HepG2 (cell line): ENCODE measurements at regions not wholly inside any gene's neighbourhood (a gene's known extent, or its start where the extent isn't known, plus 50 kb on each side); places are given as distances from the start of the nearest gene placed in this dataset.

Experiments used
- ATAC-seq: fragments of 200-7000 bp; cut with Tn5 transposase; 3 replicates; pipeline ENCODE4 v1.9.1; 2020; ENCODE audit warnings: mild to moderate bottlenecking, moderate library complexity
- BruUV-seq: library from RNA; stranded (reverse); fragments of 400-500 nt; replicated peaks from 2 replicates; lab custom pipeline; 2021; lab: Mats Ljungman, UMichigan
- CTCF ChIA-PET: fragments of 300-600 bp; formaldehyde crosslinking; extraction: SDS; loops from one replicate; lab custom pipeline; 2021; ENCODE audit warnings: low total read pairs, inconsistent platforms, low intra/inter-chr PET ratio; lab: Yijun Ruan, JAX
- POLR2A ChIA-PET: fragments of 350-600 bp; sonication (Branson Sonifier 250); formaldehyde crosslinking; loops from one replicate; lab custom pipeline; 2020; ENCODE audit warnings: antibody characterized with exemption, inconsistent platforms; lab: Yijun Ruan, JAX
- DNase-seq: peaks from one replicate; pipeline ENCODE4 v3.0.0-alpha.2; 2015; ENCODE audit warnings: low spot score
- FAIRE-seq: peaks from 3 replicates; lab custom pipeline; 2011; peaks lifted over from hg19 to GRCh38; lab: Jason Lieb, UNC
- H2AFZ ChIP-seq: one replicate; pipeline ENCODE4 v1.6.1; 2011; ENCODE audit warnings: low read length, inconsistent platforms
- H3K27ac ChIP-seq: fragments of 300-600 bp; 3 replicates; pipeline ENCODE4 v1.8.0; 2011; ENCODE audit warnings: mixed run types, mild to moderate bottlenecking, mixed read lengths, low read length, inconsistent platforms; ENCODE audit not compliant: insufficient read depth; ENCODE audit errors: extremely low read length
- H3K27me3 ChIP-seq, 2 experiments: fragments of 200-600 bp in 1 of 2; 2 replicates in 1 of 2; 3 replicates in 1 of 2; pipeline versions ENCODE4 v1.6.0 to v1.8.0; 2011; ENCODE audit warnings: low read length in 2 of 2, mild to moderate bottlenecking in 2 of 2, moderate library complexity in 2 of 2, inconsistent platforms in 1 of 2; ENCODE audit not compliant: insufficient read depth in 2 of 2, control insufficient read depth in 1 of 2
- H3K36me3 ChIP-seq, 2 experiments: fragments of 200-600 bp in 1 of 2; replicated peaks in 1 of 2; 2 replicates in 1 of 2; 3 replicates in 1 of 2; pipeline versions ENCODE4 v1.5.1 to v1.8.0; 2011; ENCODE audit warnings: low read length in 2 of 2, inconsistent platforms in 1 of 2; ENCODE audit not compliant: insufficient read depth in 2 of 2, control insufficient read depth in 1 of 2
- H3K4me1 ChIP-seq: 2 replicates; pipeline ENCODE4 v1.5.1; 2012; ENCODE audit warnings: low read length, inconsistent platforms; ENCODE audit not compliant: insufficient read depth
- H3K4me2 ChIP-seq: 2 replicates; pipeline ENCODE4 v1.6.0; 2011; ENCODE audit warnings: low read depth, low read length, inconsistent platforms
- H3K4me3 ChIP-seq, 3 experiments: fragments of 200-600 bp in 1 of 3; sonication (generic), shearing (Covaris generic) in 1 of 3; replicated peaks in 1 of 3; 2 replicates each; pipeline ENCODE4 v1.5.1; 2011 to 2016; ENCODE audit warnings: low read length in 3 of 3, inconsistent platforms in 2 of 3, low read depth in 2 of 3, mild to moderate bottlenecking in 2 of 3, control low read depth in 1 of 3, mixed read lengths in 1 of 3; ENCODE audit not compliant: insufficient read depth in 1 of 3
- H3K79me2 ChIP-seq: one replicate; pipeline ENCODE4 v1.6.1; 2011; ENCODE audit warnings: low read length, inconsistent platforms; ENCODE audit not compliant: insufficient read depth
- H3K9ac ChIP-seq: 2 replicates; pipeline ENCODE4 v1.6.0; 2011; ENCODE audit warnings: mild to moderate bottlenecking, low read depth, low read length, inconsistent platforms; ENCODE audit not compliant: insufficient read depth
- H3K9me3 ChIP-seq: 2 replicates; pipeline ENCODE4 v1.5.1; 2012; ENCODE audit warnings: mild to moderate bottlenecking, low read length
- H4K20me1 ChIP-seq: 2 replicates; pipeline ENCODE4 v1.6.0; 2011; ENCODE audit warnings: inconsistent platforms, mild to moderate bottlenecking, low read length, moderate library complexity; ENCODE audit not compliant: insufficient read depth
- EEA1 ChIP-seq: sonication (generic); formaldehyde crosslinking; IDR thresholded peaks from 2 replicates; pipeline ENCODE4 v1.5.1; 2020; ENCODE audit warnings: mild to moderate bottlenecking, missing genetic modification reagents, borderline replicate concordance
- HOXA7 ChIP-seq: sonication (generic); formaldehyde crosslinking; IDR thresholded peaks from 2 replicates; pipeline ENCODE4 v1.8.1; 2022; ENCODE audit warnings: mild to moderate bottlenecking, missing genetic modification reagents, moderate library complexity
- MED1 ChIP-seq: sonication (generic); formaldehyde crosslinking; IDR thresholded peaks from 2 replicates; pipeline ENCODE4 v1.4.0; 2020; ENCODE audit warnings: missing genetic modification reagents
- MTERF4 ChIP-seq: sonication (generic); formaldehyde crosslinking; IDR thresholded peaks from 2 replicates; pipeline ENCODE4 v1.8.0; 2023; ENCODE audit warnings: mild to moderate bottlenecking, missing genetic modification reagents
- RAD21 ChIP-seq: fragments of 450-650 bp; formaldehyde crosslinking; IDR thresholded peaks from 2 replicates; pipeline ENCODE4 v1.5.0; 2020; ENCODE audit warnings: mild to moderate bottlenecking
- SP4 ChIP-seq: sonication (generic); formaldehyde crosslinking; IDR thresholded peaks from 2 replicates; pipeline ENCODE4 v1.8.1; 2023; ENCODE audit warnings: mild to moderate bottlenecking, missing genetic modification reagents
- SRF ChIP-seq: IDR thresholded peaks from 2 replicates; pipeline ENCODE4 v1.6.1; 2011; ENCODE audit warnings: mild to moderate bottlenecking, low read depth, low read length, moderate library complexity
- U2AF2 ChIP-seq: fragments of 200-400 bp; formaldehyde crosslinking; IDR thresholded peaks from 2 replicates; pipeline ENCODE4 v1.6.1; 2017; ENCODE audit warnings: low read depth, mild to moderate bottlenecking, low read length
- ZBTB25 ChIP-seq: IDR thresholded peaks from 2 replicates; pipeline ENCODE4 v1.6.1; 2018; ENCODE audit warnings: missing genetic modification reagents
- ZBTB34 ChIP-seq: sonication (generic); formaldehyde crosslinking; IDR thresholded peaks from 2 replicates; pipeline ENCODE4 v1.8.0; 2022; ENCODE audit warnings: mild to moderate bottlenecking, missing genetic modification reagents
- WGBS: methylation state at CpG from one replicate; pipeline ENCODE4 v1.1.6; 2017; ENCODE audit warnings: low lambda C conversion rate; 5-methylcytosine and 5-hydroxymethylcytosine counted together
- in situ Hi-C: cut with HindIII; loops from 2 replicates; pipeline ENCODE4 v1.10.0; 2017; ENCODE audit warnings: low pct_unique_long_range_greater_than_20kb; ENCODE audit not compliant: extremely low pct_ligation_motif_present
- intact Hi-C: fragments of 100-400 bp; cut with micrococcal nuclease; formaldehyde crosslinking; loops from one replicate; pipeline ENCODE4 v1.10.0; 2022; ENCODE audit not compliant: unreplicated experiment
- TF ChIP-seq, protein P1 (sequence below): sonication (generic); formaldehyde crosslinking; conservative IDR thresholded peaks from 2 replicates; pipeline ENCODE4 v1.5.0; 2020; ENCODE audit warnings: missing genetic modification reagents
- TF ChIP-seq, protein P2 (sequence below): sonication (generic); formaldehyde crosslinking; IDR thresholded peaks from 2 replicates; pipeline ENCODE4 v1.5.0; 2020; ENCODE audit warnings: mild to moderate bottlenecking, missing genetic modification reagents
- TF ChIP-seq, protein P3 (sequence below): sonication (generic); formaldehyde crosslinking; IDR thresholded peaks from 2 replicates; pipeline ENCODE4 v1.8.0; 2022; ENCODE audit warnings: low read depth, missing genetic modification reagents
- TF ChIP-seq, protein P4 (sequence below): sonication (generic); formaldehyde crosslinking; IDR thresholded peaks from 2 replicates; pipeline ENCODE4 v1.5.0; 2020; ENCODE audit warnings: missing genetic modification reagents

GRCh38 chr17:13787636-13788035, 185.9 kb upstream of the HS3ST3A1 start:
- no TSS peak for BruUV-seq
- Histone ChIP-seq H4K20me1 (no peaks in the 10 kb centered on the region), H3K9ac (no peak overlapping the region), H2AFZ (no peak overlapping the region), H3K27ac (no peak overlapping the region), H3K36me3 (no peaks in the 10 kb centered on the region), H3K9me3 (no peaks in the 10 kb centered on the region), H3K4me1 (no peaks in the 10 kb centered on the region), H3K79me2 (no peaks in the 10 kb centered on the region), H3K27me3 (no peaks in the 10 kb centered on the region), H3K4me3 (no peak overlapping the region), H3K4me2 (no peak overlapping the region)
- CTCF ChIA-PET = no interaction called here
- intact Hi-C loops = no loop called here
- TF ChIP-seq EEA1 (CRISPR knock-in tag) = no peak
- TF ChIP-seq MED1 (CRISPR knock-in tag) = no peak
- no peak for TF ChIP-seq SP4 (CRISPR knock-in tag)
- TF ChIP-seq SRF = no peak
- TF ChIP-seq, protein P1, sequence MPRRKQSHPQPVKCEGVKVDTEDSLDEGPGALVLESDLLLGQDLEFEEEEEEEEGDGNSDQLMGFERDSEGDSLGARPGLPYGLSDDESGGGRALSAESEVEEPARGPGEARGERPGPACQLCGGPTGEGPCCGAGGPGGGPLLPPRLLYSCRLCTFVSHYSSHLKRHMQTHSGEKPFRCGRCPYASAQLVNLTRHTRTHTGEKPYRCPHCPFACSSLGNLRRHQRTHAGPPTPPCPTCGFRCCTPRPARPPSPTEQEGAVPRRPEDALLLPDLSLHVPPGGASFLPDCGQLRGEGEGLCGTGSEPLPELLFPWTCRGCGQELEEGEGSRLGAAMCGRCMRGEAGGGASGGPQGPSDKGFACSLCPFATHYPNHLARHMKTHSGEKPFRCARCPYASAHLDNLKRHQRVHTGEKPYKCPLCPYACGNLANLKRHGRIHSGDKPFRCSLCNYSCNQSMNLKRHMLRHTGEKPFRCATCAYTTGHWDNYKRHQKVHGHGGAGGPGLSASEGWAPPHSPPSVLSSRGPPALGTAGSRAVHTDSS = no peak
- TF ChIP-seq U2AF2 = no peak
- no peak for TF ChIP-seq RAD21
- no peak for TF ChIP-seq ZBTB34
- TF ChIP-seq ZBTB25 (CRISPR knock-in tag) = no peak
- no peak for TF ChIP-seq HOXA7
- TF ChIP-seq, protein P2, sequence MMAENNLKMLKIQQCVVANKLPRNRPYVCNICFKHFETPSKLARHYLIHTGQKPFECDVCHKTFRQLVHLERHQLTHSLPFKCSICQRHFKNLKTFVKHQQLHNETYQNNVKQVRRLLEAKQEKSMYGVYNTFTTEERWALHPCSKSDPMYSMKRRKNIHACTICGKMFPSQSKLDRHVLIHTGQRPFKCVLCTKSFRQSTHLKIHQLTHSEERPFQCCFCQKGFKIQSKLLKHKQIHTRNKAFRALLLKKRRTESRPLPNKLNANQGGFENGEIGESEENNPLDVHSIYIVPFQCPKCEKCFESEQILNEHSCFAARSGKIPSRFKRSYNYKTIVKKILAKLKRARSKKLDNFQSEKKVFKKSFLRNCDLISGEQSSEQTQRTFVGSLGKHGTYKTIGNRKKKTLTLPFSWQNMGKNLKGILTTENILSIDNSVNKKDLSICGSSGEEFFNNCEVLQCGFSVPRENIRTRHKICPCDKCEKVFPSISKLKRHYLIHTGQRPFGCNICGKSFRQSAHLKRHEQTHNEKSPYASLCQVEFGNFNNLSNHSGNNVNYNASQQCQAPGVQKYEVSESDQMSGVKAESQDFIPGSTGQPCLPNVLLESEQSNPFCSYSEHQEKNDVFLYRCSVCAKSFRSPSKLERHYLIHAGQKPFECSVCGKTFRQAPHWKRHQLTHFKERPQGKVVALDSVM (CRISPR knock-in tag) = no peak
- TF ChIP-seq, protein P3, sequence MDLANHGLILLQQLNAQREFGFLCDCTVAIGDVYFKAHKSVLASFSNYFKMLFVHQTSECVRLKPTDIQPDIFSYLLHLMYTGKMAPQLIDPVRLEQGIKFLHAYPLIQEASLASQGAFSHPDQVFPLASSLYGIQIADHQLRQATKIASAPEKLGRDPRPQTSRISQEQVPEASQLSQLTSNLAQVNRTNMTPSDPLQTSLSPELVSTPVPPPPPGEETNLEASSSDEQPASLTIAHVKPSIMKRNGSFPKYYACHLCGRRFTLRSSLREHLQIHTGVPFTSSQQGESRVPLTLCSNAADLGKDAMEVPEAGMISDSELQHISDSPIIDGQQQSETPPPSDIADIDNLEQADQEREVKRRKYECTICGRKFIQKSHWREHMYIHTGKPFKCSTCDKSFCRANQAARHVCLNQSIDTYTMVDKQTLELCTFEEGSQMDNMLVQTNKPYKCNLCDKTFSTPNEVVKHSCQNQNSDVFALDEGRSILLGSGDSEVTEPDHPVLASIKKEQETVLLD (CRISPR knock-in tag) = no peak
- TF ChIP-seq, protein P4, sequence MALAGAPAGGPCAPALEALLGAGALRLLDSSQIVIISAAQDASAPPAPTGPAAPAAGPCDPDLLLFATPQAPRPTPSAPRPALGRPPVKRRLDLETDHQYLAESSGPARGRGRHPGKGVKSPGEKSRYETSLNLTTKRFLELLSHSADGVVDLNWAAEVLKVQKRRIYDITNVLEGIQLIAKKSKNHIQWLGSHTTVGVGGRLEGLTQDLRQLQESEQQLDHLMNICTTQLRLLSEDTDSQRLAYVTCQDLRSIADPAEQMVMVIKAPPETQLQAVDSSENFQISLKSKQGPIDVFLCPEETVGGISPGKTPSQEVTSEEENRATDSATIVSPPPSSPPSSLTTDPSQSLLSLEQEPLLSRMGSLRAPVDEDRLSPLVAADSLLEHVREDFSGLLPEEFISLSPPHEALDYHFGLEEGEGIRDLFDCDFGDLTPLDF (CRISPR knock-in tag) = no peak
- no peak for TF ChIP-seq MTERF4
- ATAC-seq (no peak), DNase-seq (no peak), FAIRE-seq (no peak)
- 48% methylated on average over 4 of the region's 4 CpGs for WGBS
- in situ Hi-C loops = no loop called here
- POLR2A ChIA-PET = no interaction called here
